Astrocyte (in vitro differentiated cells and primary cell): ENCODE measurements at regions not wholly inside any gene's neighbourhood (a gene's known extent, or its start where the extent isn't known, plus 50 kb on each side); places are given as distances from the start of the nearest gene placed in this dataset.

ENCODE experiments used
- DNase-seq: peaks from one replicate; pipeline ENCODE4 v3.0.0-alpha.2; 2010; ENCODE audit warnings: low read depth
- FAIRE-seq: peaks from 2 replicates; lab custom pipeline; 2011; peaks lifted over from hg19 to GRCh38; lab: Jason Lieb, UNC
- H2AFZ ChIP-seq: 2 replicates; pipeline ENCODE4 v1.6.0; 2012; ENCODE audit warnings: low read depth, low read length, inconsistent platforms
- H3K27ac ChIP-seq: 2 replicates; pipeline ENCODE4 v1.5.1; 2011; ENCODE audit warnings: low read depth, low read length, inconsistent platforms
- H3K27me3 ChIP-seq: 2 replicates; pipeline ENCODE4 v1.6.0; 2011; ENCODE audit warnings: low read length, inconsistent platforms; ENCODE audit not compliant: insufficient read depth
- H3K36me3 ChIP-seq: 2 replicates; pipeline ENCODE4 v1.5.1; 2011; ENCODE audit warnings: low read length, inconsistent platforms; ENCODE audit not compliant: insufficient read depth
- H3K4me1 ChIP-seq: 2 replicates; pipeline ENCODE4 v1.5.1; 2011; ENCODE audit warnings: low read length, inconsistent platforms; ENCODE audit not compliant: insufficient read depth
- H3K4me2 ChIP-seq: 2 replicates; pipeline ENCODE4 v1.6.0; 2012; ENCODE audit warnings: low read length, inconsistent platforms
- H3K4me3 ChIP-seq: 2 replicates; pipeline ENCODE4 v1.5.1; 2011; ENCODE audit warnings: low read depth, mild to moderate bottlenecking, low read length, inconsistent platforms; ENCODE audit not compliant: insufficient read depth
- H3K79me2 ChIP-seq: 2 replicates; pipeline ENCODE4 v1.6.0; 2012; ENCODE audit warnings: mild to moderate bottlenecking, low read length, inconsistent platforms; ENCODE audit not compliant: insufficient read depth
- H3K9ac ChIP-seq: 2 replicates; pipeline ENCODE4 v1.6.0; 2012; ENCODE audit warnings: mild to moderate bottlenecking, low read length, inconsistent platforms
- H3K9me3 ChIP-seq: 2 replicates; pipeline ENCODE4 v1.5.1; 2012; ENCODE audit warnings: low read depth, mild to moderate bottlenecking, low read length, inconsistent platforms; ENCODE audit not compliant: insufficient read depth
- H4K20me1 ChIP-seq: 2 replicates; pipeline ENCODE4 v1.6.0; 2012; ENCODE audit warnings: low read length, inconsistent platforms; ENCODE audit not compliant: insufficient read depth
- H3K27ac Mint-ChIP-seq: one replicate; pipeline ENCODE4 v1.8.0; 2021; ENCODE audit warnings: mild to moderate bottlenecking, mixed read lengths; ENCODE audit not compliant: unreplicated experiment
- H3K27me3 Mint-ChIP-seq: one replicate; pipeline ENCODE4 v1.8.0; 2021; ENCODE audit warnings: low read depth, mixed read lengths; ENCODE audit not compliant: unreplicated experiment
- H3K36me3 Mint-ChIP-seq: one replicate; pipeline ENCODE4 v1.8.0; 2021; ENCODE audit warnings: low read depth, mixed read lengths; ENCODE audit not compliant: unreplicated experiment
- H3K4me1 Mint-ChIP-seq: one replicate; pipeline ENCODE4 v1.8.0; 2021; ENCODE audit warnings: low read depth, mixed read lengths; ENCODE audit not compliant: unreplicated experiment
- H3K4me3 Mint-ChIP-seq: one replicate; pipeline ENCODE4 v1.8.0; 2021; ENCODE audit warnings: mild to moderate bottlenecking, moderate library complexity, mixed read lengths; ENCODE audit not compliant: unreplicated experiment
- H3K9me3 Mint-ChIP-seq: one replicate; pipeline ENCODE4 v1.8.0; 2021; ENCODE audit warnings: mild to moderate bottlenecking, mixed read lengths; ENCODE audit not compliant: unreplicated experiment
- EZH2 ChIP-seq: IDR thresholded peaks from 2 replicates; pipeline ENCODE4 v1.6.1; 2012; ENCODE audit warnings: mild to moderate bottlenecking, low read length, inconsistent platforms; ENCODE audit not compliant: insufficient read depth
- TF ChIP-seq, protein P1 (sequence below): IDR thresholded peaks from 2 replicates; pipeline ENCODE4 v1.5.1; 2011; ENCODE audit warnings: low read depth, mild to moderate bottlenecking, inconsistent platforms, low read length, moderate library complexity; ENCODE audit not compliant: insufficient read depth

DNA sequence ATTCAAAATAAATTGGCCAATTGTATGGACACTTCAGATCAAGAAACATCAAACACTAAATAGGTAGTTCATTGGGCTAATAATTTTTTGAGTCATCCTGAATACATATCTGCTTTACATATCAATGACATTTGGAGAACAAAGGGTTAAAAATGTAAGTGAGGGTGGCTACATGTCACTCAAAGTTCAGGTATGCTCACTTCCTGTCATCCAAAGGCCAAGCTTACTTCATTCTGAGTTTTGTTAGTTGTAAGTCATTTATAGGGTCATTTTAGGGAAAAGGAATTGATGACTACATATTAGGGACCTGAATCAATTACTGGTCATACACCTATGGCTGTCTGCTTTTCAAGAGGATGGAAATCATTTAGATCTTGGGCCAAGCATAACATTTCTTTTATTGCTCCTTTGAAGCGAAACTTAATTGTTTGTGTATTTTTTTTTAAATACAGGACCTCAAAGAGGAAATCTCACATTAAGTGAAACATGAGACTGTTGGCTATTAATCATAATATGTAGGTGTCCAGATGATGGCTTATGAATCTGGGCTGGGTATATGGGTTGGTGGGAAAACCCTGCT, 119.2 kb upstream of the LEF1 start:
- no peaks in the 10 kb centered on the region for H3K27me3 Mint-ChIP-seq
- no peak overlapping the region for H3K27ac Mint-ChIP-seq
- no peak for FAIRE-seq

GRCh38 chr4:108280072-108280471, 111.3 kb upstream of the LEF1 start:
- Histone ChIP-seq H4K20me1 (no peaks in the 10 kb centered on the region), H3K36me3 (no peaks in the 10 kb centered on the region), H3K4me1 (no peaks in the 10 kb centered on the region), H3K4me2 (no peak overlapping the region), H3K27ac (no peak overlapping the region), H3K9ac (no peak overlapping the region), H3K27me3 (no peaks in the 10 kb centered on the region), H3K4me3 (no peak overlapping the region), H3K79me2 (no peaks in the 10 kb centered on the region), H3K9me3 (no peaks in the 10 kb centered on the region), H2AFZ (no peak overlapping the region)
- DNase-seq (no peak), FAIRE-seq (no peak)
- no peak overlapping the region for H3K4me3 Mint-ChIP-seq
- no peak for TF ChIP-seq EZH2
- H3K27ac Mint-ChIP-seq = no peak overlapping the region
- no peaks in the 10 kb centered on the region for H3K4me1 Mint-ChIP-seq
- no peaks in the 10 kb centered on the region for H3K9me3 Mint-ChIP-seq
- H3K27me3 Mint-ChIP-seq = peaks cover 4% of the 10 kb centered on the region
- no peaks in the 10 kb centered on the region for H3K36me3 Mint-ChIP-seq

More for the DNA sequence above, 119.2 kb upstream of the LEF1 start:
- no peak for DNase-seq
- Histone ChIP-seq H3K36me3 (no peaks in the 10 kb centered on the region), H3K9ac (no peak overlapping the region), H3K4me3 (no peak overlapping the region), H3K27me3 (no peaks in the 10 kb centered on the region), H3K27ac (no peak overlapping the region), H4K20me1 (no peaks in the 10 kb centered on the region), H3K4me2 (no peak overlapping the region), H3K9me3 (no peaks in the 10 kb centered on the region), H3K79me2 (no peaks in the 10 kb centered on the region), H3K4me1 (no peaks in the 10 kb centered on the region), H2AFZ (no peak overlapping the region)
- Mint-ChIP-seq H3K36me3 (no peaks in the 10 kb centered on the region), H3K9me3 (peaks cover 3% of the 10 kb centered on the region), H3K4me3 (no peak overlapping the region), H3K4me1 (no peaks in the 10 kb centered on the region)
- TF ChIP-seq EZH2 = no peak
- TF ChIP-seq, protein P1, sequence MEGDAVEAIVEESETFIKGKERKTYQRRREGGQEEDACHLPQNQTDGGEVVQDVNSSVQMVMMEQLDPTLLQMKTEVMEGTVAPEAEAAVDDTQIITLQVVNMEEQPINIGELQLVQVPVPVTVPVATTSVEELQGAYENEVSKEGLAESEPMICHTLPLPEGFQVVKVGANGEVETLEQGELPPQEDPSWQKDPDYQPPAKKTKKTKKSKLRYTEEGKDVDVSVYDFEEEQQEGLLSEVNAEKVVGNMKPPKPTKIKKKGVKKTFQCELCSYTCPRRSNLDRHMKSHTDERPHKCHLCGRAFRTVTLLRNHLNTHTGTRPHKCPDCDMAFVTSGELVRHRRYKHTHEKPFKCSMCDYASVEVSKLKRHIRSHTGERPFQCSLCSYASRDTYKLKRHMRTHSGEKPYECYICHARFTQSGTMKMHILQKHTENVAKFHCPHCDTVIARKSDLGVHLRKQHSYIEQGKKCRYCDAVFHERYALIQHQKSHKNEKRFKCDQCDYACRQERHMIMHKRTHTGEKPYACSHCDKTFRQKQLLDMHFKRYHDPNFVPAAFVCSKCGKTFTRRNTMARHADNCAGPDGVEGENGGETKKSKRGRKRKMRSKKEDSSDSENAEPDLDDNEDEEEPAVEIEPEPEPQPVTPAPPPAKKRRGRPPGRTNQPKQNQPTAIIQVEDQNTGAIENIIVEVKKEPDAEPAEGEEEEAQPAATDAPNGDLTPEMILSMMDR = no peak

DNA sequence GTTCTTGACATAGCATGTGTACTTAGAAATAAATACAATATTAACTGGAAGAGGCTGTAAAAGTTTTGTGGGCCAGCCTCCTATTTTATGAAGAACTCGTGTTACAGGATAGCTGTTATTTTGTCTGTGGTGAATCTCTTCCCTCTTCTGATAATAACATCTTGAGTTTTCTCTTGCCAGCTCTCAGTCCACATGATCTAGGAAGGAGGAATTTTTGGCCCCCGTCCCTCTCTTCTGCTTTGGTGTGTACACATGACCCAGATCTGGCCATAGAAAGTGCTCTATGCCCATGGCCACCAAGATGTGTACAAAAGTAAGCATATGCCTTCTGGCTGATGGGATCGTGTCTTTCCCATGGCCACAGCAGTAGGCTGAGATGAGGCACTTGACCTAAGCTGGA, 108.0 kb upstream of the LEF1 start:
- no peaks in the 10 kb centered on the region for H3K36me3 ChIP-seq
- TF ChIP-seq EZH2 = no peak
- TF ChIP-seq, protein P1 = no peak
- no peak overlapping the region for H3K9ac ChIP-seq
- H3K4me3 ChIP-seq = no peak overlapping the region
- Mint-ChIP-seq H3K27me3 (peaks cover 4% of the 10 kb centered on the region), H3K4me3 (no peak overlapping the region), H3K36me3 (no peaks in the 10 kb centered on the region), H3K27ac (no peak overlapping the region), H3K9me3 (no peaks in the 10 kb centered on the region), H3K4me1 (peaks cover 6% of the 10 kb centered on the region)
- no peak overlapping the region for H3K27ac ChIP-seq
- no peaks in the 10 kb centered on the region for H3K79me2 ChIP-seq
- H4K20me1 ChIP-seq = no peaks in the 10 kb centered on the region
- H3K4me1 ChIP-seq = no peaks in the 10 kb centered on the region
- no peak for FAIRE-seq
- no peaks in the 10 kb centered on the region for H3K9me3 ChIP-seq
- H2AFZ ChIP-seq = no peak overlapping the region
- no peak for DNase-seq
- H3K4me2 ChIP-seq = no peak overlapping the region
- H3K27me3 ChIP-seq = no peaks in the 10 kb centered on the region
